Osteocyte (in vitro differentiated cells): ENCODE measurements at regions not wholly inside any gene's neighbourhood (a gene's known extent, or its start where the extent isn't known, plus 50 kb on each side); places are given as distances from the start of the nearest gene placed in this dataset.

Experiments used
- DNase-seq: peaks from one replicate; pipeline ENCODE4 v3.0.0; 2021; ENCODE audit warnings: mixed read lengths; ENCODE audit not compliant: unreplicated experiment; ENCODE audit errors: extremely low spot score
- H3K27ac Mint-ChIP-seq: one replicate; pipeline ENCODE4 v1.8.0; 2021; ENCODE audit warnings: mild to moderate bottlenecking, mixed read lengths; ENCODE audit not compliant: unreplicated experiment
- H3K27me3 Mint-ChIP-seq: one replicate; pipeline ENCODE4 v1.8.0; 2021; ENCODE audit warnings: mixed read lengths; ENCODE audit not compliant: unreplicated experiment
- H3K36me3 Mint-ChIP-seq: one replicate; pipeline ENCODE4 v1.8.0; 2021; ENCODE audit warnings: mixed read lengths; ENCODE audit not compliant: unreplicated experiment
- H3K4me1 Mint-ChIP-seq: one replicate; pipeline ENCODE4 v1.8.0; 2021; ENCODE audit warnings: mixed read lengths; ENCODE audit not compliant: unreplicated experiment
- H3K4me3 Mint-ChIP-seq: one replicate; pipeline ENCODE4 v1.8.0; 2021; ENCODE audit warnings: mild to moderate bottlenecking, moderate library complexity, mixed read lengths; ENCODE audit not compliant: unreplicated experiment
- H3K9me3 Mint-ChIP-seq: one replicate; pipeline ENCODE4 v1.8.0; 2021; ENCODE audit warnings: mixed read lengths; ENCODE audit not compliant: unreplicated experiment
- CTCF ChIP-seq: fragments of 200-600 bp; sonication (generic); IDR thresholded peaks from 2 replicates; pipeline ENCODE4 v1.5.0; 2021; ENCODE audit warnings: antibody characterized with exemption, mild to moderate bottlenecking, moderate library complexity

- DNase-seq, result no peak
- Mint-ChIP-seq H3K27me3 (no peaks in the 10 kb centered on the region), H3K27ac (no peak overlapping the region), H3K4me1 (peaks cover 9% of the 10 kb centered on the region), H3K9me3 (no peaks in the 10 kb centered on the region), H3K36me3 (no peaks in the 10 kb centered on the region), H3K4me3 (no peak overlapping the region)
- no peak for TF ChIP-seq CTCF
Observed at GRCh38 chr16:85264752-85265151, 152.5 kb upstream of the CIBAR2 start.

- Mint-ChIP-seq H3K4me1 (peaks cover 13% of the 10 kb centered on the region), H3K27ac (no peak overlapping the region), H3K36me3 (no peaks in the 10 kb centered on the region), H3K27me3 (no peaks in the 10 kb centered on the region), H3K4me3 (no peak overlapping the region), H3K9me3 (no peaks in the 10 kb centered on the region)
- DNase-seq, result no peak
- no peak for TF ChIP-seq CTCF
Observed at GRCh38 chr16:85265161-85265784, 153.0 kb upstream of the CIBAR2 start.

GRCh38 chr16:85265810-85266209 lies 153.5 kb upstream of the CIBAR2 start:
- H3K36me3 Mint-ChIP-seq, result no peaks in the 10 kb centered on the region
- no peak overlapping the region for H3K27ac Mint-ChIP-seq
- no peak for TF ChIP-seq CTCF
- H3K4me1 Mint-ChIP-seq, result peaks cover 18% of the 10 kb centered on the region
- no peaks in the 10 kb centered on the region for H3K9me3 Mint-ChIP-seq
- no peak overlapping the region for H3K4me3 Mint-ChIP-seq
- H3K27me3 Mint-ChIP-seq, result no peaks in the 10 kb centered on the region
- DNase-seq, result no peak

- no peak for DNase-seq
- Mint-ChIP-seq H3K27ac (no peak overlapping the region), H3K4me3 (no peak overlapping the region), H3K36me3 (no peaks in the 10 kb centered on the region), H3K4me1 (peaks cover 26% of the 10 kb centered on the region), H3K9me3 (no peaks in the 10 kb centered on the region), H3K27me3 (no peaks in the 10 kb centered on the region)
- no peak for TF ChIP-seq CTCF
Observed at GRCh38 chr16:85266857-85267256, 154.6 kb upstream of the CIBAR2 start.

GRCh38 chr16:85267414-85267945 lies 155.2 kb upstream of the CIBAR2 start:
- Mint-ChIP-seq H3K27me3 (no peaks in the 10 kb centered on the region), H3K27ac (no peak overlapping the region), H3K36me3 (no peaks in the 10 kb centered on the region), H3K4me3 (no peak overlapping the region), H3K9me3 (no peaks in the 10 kb centered on the region), H3K4me1 (peaks cover 26% of the 10 kb centered on the region)
- no peak for TF ChIP-seq CTCF
- no peak for DNase-seq
